HG02943 (cell line): ENCODE measurements at regions not wholly inside any gene's neighbourhood (a gene's known extent, or its start where the extent isn't known, plus 50 kb on each side); places are given as distances from the start of the nearest gene placed in this dataset.
"Not testable (repeated sequence)": the region's sequence is repeated elsewhere in the genome, so short reads cannot be mapped to it uniquely, and the experiment has no call there.

ENCODE experiments used
- ATAC-seq: cut with Tn5 transposase; IDR thresholded peaks from one replicate; pipeline ENCODE4 v1.9.1; 2021; ENCODE audit warnings: mild to moderate bottlenecking, low read depth, moderate library complexity; ENCODE audit not compliant: unreplicated experiment

DNA sequence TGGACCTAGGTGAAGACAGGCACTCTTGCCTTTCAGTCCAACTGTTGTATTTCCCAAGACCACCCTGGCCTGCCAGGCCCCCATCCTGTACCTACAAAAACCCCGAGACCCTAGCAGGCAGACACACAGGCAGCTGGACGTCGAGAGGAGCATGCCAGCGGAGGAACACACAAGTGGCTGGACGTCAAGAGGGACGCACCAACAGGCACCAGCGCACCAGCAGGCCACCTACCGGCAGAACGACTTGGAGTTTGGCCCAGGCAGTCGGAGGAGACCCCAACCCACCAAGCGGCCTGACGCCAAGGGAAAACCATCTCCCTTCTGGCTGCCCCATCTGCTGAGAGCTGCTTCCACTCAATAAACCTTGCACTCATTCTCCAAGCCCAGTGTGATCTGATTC, 1883.4 kb upstream of the RAG2 start:
- no peak for ATAC-seq

DNA sequence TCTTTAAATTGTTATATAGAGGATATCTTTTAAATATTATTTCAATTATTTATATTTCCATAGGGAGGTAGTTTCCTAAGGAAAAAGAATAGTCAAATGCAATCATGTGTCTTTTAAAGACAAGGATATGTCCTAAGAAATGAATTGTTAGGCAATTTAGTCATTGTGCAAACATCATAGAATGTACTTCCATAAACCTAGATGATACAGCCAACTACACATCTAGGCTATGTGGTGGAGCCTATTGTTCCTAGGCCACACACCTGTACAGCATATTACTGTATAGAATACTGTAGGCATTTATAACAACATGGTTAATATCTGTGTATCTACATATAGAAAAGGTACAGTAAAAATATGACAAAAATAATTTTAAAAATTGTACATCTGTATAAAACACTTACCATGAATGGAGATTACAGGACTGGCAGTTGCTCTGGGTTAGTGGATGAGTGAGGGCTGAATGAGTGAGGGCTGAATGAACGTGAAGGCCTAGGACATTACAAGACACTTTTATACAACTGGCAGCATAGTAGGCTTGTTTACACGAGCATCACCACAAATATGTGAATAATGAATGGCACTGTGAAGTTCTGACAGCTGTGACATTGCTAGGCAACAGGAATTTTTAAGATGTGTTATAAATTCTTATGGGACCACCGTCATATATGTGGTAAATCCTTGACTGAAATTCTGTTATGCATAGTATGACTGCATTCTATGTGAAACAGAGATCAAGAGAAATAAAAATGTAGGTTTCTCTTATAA, 1879.0 kb upstream of the RAG2 start:
- no peak for ATAC-seq

DNA sequence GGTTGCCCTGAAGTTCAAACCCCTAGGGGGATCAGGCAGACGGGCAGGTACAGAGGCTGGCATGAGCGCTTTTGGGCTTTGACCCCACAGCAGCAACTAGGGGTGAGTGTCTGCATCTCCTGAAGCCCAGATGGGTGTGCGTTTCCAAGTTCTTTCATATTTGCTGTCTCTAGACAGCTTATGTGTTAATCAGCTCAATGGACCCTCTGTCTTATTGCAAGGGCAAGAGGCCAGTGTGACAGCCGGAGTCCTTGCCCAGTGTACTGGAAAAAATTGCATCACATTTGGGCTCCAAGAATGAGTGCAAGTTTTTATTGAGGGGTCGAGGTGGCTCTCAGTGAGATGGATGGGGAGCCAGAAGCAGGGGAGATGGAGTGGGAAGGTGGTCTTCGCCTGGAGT, 1863.7 kb upstream of the RAG2 start:
- ATAC-seq: no peak

DNA sequence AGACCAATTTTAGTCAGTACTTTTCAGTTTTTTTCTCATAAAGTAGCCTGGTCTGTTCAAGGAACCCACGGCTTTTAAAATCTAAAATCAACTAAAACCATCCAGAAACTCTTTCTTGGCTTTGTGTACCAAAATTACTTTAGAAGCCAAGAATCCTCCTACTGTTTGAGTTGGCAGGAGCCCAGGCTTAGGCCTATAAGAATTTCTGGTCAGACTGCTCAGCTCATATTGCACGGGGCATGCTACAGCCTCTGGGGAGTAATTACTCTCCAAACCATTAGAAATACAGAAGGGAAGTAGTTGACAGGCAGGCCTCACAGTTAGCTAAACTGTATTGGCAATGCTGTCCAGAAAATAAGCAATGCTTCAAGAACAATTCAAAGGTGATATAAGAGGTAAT, 1862.9 kb upstream of the RAG2 start:
- ATAC-seq: no peak

DNA sequence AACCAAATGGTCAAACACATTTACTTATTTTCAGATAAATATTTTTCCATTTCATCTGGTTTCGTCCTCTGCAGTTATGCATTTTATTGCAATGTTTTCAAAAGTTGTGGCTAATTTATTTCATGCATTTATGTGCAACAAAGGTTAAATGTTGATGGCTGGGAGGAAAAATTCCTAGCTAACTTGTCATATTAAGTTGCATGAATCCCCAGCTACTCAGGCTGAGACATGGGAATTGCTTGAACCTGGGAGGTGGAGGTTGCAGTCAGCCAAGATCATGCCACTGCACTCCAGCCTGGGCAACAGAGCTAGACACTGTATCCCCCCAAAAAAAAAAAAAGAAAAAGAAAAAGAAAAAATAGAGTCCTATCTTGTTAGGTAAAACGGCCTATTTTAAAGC, 1862.4 kb upstream of the RAG2 start:
- no peak for ATAC-seq

DNA sequence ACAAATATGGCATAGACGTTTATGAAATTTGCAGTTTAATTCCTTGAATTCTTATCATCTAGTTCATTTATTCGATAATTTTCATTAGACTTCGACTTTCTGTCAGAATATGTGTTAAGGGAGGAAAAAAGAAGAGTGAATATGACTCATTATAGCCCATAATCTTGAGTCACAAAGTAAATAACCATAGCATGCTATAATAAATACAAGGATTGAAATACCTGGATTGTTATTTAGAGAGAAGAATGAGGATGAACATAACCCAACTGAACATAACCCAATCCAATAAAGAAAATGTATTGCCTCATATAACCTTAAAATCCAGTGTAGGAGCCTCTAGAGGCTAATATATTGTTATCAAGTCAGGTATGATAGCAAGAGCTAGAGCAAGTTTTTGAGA, 1858.3 kb upstream of the RAG2 start:
- no peak for ATAC-seq

DNA sequence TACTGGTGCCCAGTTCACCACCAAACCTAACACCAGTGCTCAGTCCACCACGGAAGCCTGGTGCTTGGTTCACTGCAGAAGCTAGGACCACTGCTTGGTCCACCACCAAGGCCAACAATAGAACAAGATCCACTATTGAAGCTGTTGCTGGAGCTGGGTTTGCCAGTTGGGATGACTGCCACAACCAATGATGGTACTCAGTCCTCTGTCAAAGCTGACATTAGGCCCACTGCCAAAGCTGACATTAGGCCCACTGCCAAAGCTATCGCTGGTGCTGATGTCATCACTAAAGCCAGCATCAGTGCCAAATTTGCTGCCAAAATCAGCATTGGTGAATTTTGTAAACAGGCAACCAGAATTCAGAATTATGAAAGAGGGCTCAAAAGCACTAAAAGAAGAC, 1850.2 kb upstream of the RAG2 start:
- no peak for ATAC-seq

DNA sequence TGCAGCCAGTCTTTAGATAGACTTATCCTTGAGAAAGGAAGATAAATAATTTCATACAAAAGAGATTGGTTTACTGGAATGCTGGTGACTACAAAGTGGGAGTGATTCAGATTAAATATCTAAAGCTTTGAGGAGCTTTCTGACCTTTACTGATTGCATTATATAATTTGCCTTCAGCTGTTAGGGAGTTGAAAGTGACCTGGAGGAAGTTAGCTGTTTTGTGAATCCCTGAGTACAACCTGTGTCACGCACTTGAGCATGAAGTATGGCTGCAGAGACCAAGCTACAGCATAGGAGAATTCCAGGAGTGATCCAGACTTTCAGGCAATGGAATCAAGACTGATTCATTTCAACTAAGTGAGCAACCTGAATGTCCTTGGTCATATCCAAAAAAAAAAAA, 1848.3 kb upstream of the RAG2 start:
- no peak for ATAC-seq

DNA sequence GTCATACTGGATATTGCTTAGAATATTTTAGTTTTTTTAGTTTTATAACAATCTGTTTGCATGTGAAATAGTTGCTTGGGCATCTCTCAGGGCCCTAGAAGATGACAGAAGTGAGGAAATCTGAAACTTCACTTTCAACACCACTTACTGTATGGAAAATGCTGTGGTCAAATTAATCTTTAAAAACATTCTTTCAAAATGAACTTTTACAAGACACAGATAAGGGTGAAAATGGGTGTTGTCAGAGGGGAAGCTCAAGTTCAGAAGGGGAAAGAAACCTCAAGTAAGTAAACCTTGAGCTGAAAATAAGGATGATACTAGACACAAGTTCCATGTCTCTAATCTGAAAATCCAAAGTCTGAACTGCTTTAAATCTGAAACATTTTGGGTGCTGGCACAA, 1840.1 kb upstream of the RAG2 start:
- no peak for ATAC-seq

DNA sequence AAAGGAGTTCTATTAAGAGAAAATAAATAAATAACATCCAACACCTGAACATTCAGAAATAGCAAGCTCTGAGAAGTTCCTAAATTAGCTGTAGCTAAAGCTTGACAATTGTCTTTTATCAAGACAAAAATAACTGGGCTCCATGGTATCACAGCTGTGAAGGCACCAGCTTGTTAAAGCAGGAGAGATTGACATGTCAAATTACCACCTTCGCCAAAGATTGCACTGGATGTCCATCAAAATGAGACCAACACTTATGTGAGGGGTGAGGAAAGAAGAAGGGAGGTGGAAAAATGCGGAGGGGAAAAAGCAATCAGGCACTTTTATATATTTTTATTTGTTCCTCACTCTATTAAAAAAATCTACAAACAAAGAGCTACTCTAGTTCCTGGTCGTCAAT, 1827.5 kb upstream of the RAG2 start:
- ATAC-seq: no peak

DNA sequence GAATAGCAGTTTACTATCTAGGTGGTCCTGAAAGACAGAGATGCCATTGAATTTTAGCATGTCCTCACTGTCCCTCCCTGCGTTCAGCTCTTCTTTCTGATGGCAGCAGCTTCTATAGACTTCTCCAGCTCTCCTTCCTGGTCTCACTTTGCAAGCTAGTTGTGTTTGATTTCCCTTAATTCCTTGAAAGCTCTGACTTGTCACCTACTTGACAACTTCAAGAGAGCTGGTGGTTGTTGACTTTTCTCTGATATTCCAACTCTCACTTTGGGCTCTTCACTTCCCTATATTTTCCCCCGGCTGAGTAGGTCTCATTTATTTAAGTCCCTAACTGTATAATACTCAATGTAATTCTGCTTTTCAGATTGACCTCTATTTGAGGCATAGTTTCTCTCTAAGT, 1825.0 kb upstream of the RAG2 start:
- ATAC-seq: no peak

DNA sequence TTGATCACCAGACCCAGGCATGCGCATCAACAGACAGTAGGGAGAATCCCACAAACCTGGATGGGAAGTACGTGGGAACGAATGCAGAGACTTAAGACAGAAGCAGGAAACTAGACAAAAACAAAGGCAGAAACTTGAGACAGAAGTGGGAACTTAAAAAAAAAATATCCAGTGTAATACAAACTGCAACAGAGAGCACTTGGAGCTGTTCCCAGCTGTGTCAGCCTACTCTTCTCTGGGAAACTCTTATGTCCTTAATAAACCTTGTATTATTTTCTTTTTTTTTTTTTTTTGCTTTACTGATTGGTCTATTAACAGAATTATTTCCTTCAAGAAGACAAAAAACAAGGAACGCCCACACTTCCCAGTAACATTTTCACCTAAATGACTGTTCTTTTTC, 1818.1 kb upstream of the RAG2 start:
- ATAC-seq: no peak

DNA sequence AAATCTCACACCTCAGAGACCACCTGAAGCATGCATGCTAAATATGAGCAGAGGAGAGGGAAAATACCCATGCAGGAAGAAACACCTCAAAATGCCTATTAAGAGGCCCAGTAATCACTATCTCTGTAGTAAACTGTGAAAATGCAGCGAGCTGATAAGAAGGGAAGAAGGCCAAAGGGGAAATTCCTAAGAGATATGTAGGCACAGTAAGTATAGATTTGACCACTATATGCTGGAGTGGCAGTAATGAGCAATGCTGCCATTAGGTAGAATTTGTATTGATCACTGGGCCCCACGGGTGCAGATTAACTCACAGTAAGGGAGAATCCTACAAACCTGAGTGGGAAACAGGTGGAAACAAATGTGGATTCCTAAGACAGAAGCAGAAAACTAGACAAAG, 1813.1 kb upstream of the RAG2 start:
- no peak for ATAC-seq

DNA sequence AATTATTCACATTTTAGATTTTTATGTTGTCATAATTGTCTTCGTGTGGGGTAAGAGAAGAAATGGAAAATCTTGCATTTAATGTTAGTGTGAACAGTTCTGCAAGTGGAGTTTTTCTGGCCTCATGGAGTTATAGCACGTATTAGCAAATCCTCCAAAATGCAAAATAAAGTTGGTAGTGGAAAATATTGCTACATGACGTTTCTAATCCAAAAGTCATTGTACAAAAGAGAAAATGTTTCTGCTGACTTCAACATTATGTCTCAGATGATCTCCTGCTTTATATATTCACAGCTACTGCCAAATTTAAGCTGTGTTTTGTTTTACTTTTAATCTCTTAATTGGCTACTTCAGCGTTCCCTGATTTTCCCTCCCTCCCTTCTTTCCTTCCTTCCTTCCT, 1804.0 kb upstream of the RAG2 start:
- ATAC-seq: no peak

DNA sequence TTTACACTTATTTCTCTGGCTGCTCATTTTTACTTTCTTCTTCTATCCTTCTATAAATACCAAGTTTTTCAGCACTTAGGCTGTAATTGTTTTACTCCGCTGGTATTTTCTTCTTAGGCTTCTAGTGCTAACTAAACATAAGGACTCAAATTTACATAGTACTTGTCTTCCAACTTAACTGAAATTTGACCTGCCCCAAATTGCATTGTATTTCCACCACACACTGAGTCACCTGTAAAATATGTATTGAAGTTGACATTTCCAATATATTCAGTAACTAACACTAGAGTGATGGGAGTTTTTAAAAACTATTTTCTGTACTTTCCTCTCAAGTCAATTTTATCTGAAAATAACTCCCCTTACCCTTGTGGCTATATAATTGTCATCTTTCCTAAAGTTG, 1794.1 kb upstream of the RAG2 start:
- no peak for ATAC-seq

DNA sequence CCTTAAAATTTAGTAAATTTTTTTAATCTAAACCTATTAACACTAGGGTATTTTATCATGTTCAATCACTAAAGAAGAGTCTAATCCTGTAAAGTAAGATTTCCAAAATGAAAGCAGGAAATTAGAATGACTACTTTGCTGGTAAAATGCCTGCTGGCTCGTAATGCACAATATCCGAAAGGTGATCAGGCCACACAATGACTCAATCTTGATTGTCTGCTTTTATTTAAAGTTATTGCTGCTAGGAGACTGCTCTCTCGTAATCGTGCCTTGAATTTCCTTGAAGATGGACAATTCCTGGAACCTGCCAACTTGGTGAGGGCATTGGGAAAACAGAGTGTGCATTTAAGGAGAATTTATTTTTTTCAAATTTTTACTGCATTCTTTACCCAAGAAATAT, 1786.5 kb upstream of the RAG2 start:
- no peak for ATAC-seq

DNA sequence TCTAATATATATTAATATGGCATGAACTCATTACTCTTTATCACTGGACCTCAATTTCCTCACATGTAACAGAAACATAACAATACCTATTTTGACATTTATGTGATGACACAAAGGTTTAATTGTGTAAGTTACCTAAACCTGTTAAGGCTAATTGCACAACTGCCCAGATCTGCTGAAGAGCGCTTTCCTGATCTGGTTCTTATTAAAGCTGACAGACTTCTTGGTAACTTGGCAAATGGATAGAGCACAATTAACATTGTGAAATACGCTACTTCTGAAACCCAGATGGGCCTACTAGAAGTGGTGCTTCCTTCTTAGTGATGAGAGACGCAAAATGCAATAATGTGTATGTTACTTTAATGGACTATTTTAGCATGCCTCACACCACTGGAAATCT, 1767.2 kb upstream of the RAG2 start:
- ATAC-seq: no peak

DNA sequence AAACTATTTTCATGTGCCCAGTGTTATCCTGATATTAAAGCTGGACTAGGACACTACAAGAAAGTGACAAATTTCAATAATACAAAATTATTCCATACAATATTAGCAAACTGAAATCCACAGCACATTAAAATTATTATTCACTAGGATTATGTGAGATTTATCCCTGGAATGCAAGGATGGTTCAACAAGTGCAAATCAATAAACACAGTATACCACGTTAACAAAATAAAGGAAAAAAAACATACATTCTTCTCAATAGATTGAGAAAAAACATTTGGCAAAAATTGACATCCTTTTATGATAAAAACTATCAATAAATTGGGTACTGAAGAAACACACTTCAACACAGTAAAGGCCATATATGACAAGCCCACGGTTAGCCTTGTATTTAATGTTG, 1758.2 kb upstream of the RAG2 start:
- ATAC-seq: no peak

DNA sequence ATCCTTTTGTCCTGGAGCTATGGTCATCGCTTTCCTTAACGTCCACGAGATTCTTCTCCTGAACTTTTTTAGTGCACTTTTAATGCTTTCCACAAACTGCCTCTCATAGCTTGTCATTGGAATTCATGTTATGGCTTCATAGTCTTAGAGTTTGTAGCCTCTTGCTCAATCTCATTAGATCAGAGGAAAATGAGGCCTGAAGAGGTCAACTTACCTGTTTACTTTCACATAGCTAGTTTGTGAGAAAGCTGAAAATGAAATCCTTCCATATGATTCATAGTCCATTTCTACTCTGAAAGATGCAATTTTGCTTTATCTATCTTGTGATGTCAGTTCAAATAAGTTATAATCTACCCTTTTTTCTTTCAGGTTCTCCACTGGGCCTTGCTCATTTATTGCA, 1747.2 kb upstream of the RAG2 start:
- ATAC-seq: no peak

DNA sequence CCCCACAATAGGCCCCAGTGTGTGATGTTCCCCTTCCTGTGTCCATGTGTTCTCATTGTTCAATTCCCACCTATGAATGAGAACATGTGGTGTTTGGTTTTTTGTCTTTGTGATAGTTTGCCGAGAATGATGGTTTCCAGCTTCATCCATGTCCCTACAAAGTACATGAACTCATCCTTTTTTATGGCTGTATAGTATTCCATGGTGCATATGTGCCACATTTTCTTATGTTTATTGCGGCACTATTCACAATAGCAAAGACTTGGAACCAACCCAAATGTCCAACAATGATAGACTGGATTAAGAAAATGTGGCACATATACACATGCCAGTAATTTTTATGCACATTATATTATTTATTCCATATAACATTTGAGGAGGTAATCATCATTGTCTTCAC, 1743.6 kb upstream of the RAG2 start:
- ATAC-seq: not testable (repeated sequence)

DNA sequence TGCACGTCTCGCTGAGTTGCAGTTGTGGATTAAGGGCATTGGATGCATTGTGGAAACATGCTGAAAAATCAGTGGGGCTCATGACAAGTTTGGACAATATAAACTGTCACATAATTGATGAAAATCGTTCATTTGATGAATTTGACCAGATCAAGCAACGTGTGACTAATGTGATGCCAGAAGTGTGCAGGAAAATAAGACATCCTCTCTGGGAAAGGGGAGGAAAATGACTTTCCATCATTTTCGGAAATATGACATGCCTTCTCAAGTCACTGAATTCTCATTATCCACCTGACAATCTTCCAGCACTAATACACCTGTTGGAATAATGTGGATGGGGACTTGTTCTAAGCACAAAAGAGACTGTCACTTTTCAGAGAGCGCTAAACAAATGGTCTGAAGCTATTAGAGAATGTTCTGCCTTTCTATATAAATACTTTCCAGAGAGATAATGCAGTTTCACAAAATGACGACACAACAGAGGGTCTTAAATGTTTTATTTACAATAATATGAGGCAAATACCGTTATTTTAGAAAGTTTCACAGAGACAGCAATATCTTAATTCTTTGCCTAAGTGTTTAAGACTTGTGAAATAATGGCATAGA, 1741.9 kb upstream of the RAG2 start:
- no peak for ATAC-seq

DNA sequence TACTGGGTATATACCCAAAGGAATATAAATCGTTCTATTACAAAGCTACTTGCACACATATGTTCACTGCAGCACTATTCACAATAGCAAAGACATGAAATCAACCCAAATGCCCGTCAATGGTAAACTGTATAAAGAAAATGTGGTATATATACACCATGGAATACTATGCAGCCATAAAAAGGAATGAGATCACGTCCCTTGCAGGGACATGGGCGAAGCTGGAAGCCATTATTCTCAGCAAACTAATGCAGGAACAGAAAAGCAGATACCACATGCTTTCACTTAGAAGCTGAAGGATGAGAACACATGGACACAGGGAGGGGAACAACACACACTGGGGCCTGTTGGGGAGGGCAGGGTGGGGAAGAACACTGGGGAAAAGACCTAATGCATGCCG, 1740.0 kb upstream of the RAG2 start:
- ATAC-seq: not testable (repeated sequence)

DNA sequence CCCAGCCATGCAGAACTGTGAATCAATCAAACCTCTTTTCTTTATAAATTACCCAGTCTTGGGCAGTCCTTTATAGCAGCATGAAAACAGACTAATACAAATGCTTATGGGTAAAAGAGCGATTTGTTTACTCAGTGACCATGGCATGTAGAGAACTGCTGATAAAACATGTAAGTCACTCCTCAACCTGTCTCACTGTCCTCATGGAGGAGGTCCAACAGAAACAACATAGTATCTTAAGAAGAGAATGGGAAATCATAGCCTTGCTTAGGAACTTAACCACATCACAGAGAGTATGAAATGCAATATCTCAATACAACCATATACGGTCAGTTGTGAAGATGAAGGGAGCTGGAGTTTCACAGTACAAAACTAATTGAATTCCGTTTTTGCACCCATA, 1734.0 kb upstream of the RAG2 start:
- no peak for ATAC-seq
